ENCODE measurements at regions not wholly inside any gene's neighbourhood (a gene's known extent, or its start where the extent isn't known, plus 50 kb on each side); places are given as distances from the start of the nearest gene placed in this dataset.

DNA sequence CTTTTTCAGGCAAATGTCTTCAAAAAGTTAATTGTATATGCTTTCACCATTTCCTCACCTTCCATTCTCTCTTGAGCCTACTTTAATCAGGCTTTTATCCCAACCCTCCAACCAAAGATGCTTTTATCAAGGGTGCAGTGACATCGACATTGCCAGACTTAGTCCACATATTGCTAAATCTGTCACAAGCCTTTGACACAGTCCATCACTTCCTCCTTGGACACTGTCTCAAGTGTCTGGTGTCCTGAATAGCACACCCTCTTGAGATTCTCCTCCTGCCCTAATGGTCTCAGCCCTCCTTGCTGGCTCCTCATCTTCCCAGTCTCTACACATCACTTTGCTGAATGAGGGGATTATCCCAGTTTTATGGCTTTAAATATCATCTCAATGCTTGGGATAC lies 147.5 kb upstream of the SLC39A10 start:
- TF ChIP-seq CTCF (conservative IDR thresholded peaks at IDR 0.05; ENCODE audit: low read length) (no peak), EZH2phosphoT487 (IDR thresholded peaks at IDR 0.05; ENCODE audit: borderline replicate concordance, low read depth, low read length) (no peak)
